Large intestine (tissue), 3 donors: ENCODE measurements at regions not wholly inside any gene's neighbourhood (a gene's known extent, or its start where the extent isn't known, plus 50 kb on each side); places are given as distances from the start of the nearest gene placed in this dataset.

Source experiments
- DNase-seq, 2 donors: peaks; one replicate each; pipeline versions ENCODE4 v3.0.0 to v3.0.0-alpha.2; 2013
- H3K27ac ChIP-seq: one replicate; pipeline ENCODE4 v1.5.1; 2013; ENCODE audit warnings: low read length
- H3K27me3 ChIP-seq: 2 replicates; pipeline ENCODE4 v1.6.1; 2013; ENCODE audit warnings: low read length; ENCODE audit not compliant: control insufficient read depth, insufficient read depth
- H3K36me3 ChIP-seq: 2 replicates; pipeline ENCODE4 v1.6.1; 2013; ENCODE audit warnings: low read length; ENCODE audit not compliant: control insufficient read depth, insufficient read depth
- H3K4me1 ChIP-seq: one replicate; pipeline ENCODE4 v1.6.1; 2013; ENCODE audit warnings: low read length; ENCODE audit not compliant: control insufficient read depth, insufficient read depth
- H3K4me3 ChIP-seq: one replicate; pipeline ENCODE4 v1.5.1; 2013; ENCODE audit warnings: low read length
- H3K9me3 ChIP-seq: one replicate; pipeline ENCODE4 v1.6.1; 2013; ENCODE audit warnings: mild to moderate bottlenecking, low read depth, low read length, moderate library complexity; ENCODE audit not compliant: control insufficient read depth
- WGBS: methylation state at CpG from one replicate; pipeline ENCODE4 v1.1.5; 2013; ENCODE audit warnings: low lambda C conversion rate; ENCODE audit not compliant: insufficient coverage; 5-methylcytosine and 5-hydroxymethylcytosine counted together

DNA sequence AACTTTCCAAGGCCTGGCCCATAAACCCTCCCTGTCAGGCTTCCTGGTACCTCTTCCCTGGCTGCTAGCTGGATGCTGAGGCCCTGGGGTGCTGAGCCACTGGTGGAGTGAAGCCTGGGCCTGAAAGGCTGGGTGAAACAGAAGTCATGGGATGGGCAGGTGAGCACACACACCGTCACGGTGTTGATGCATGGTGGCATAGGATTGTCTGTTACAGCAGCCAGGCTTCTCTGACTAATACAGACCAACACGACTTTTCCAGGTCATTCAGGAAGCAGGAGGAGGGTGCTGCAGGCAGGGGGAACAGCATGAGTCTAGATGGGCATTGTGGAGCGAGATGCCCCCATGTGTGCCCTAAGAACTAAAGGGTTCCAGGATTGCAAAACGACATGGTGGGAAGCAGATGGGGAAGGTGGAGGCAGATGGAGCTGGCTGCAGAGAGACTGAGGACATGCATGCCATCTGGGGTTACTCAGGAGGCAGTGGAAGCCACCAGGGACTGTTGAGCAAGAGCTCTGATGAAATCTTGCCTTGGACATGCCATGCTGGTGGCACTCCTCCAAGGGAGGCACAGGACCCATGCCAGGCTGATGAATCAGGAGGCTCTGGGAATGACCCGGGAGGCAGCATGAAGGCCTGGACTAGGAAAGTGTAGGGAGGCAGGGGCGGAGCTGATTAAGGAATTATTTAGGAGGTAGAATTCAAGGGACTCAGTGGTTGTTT, 480.9 kb downstream of the TSN start:
- Histone ChIP-seq H3K4me3 (no peak overlapping the region), H3K27ac (no peak overlapping the region), H3K36me3 (no peaks in the 10 kb centered on the region), H3K27me3 (no peaks in the 10 kb centered on the region), H3K4me1 (no peaks in the 10 kb centered on the region), H3K9me3 (no peaks in the 10 kb centered on the region)
- 100% methylated on average over 1 of the region's 7 CpGs for WGBS
- DNase-seq = no peak

DNA sequence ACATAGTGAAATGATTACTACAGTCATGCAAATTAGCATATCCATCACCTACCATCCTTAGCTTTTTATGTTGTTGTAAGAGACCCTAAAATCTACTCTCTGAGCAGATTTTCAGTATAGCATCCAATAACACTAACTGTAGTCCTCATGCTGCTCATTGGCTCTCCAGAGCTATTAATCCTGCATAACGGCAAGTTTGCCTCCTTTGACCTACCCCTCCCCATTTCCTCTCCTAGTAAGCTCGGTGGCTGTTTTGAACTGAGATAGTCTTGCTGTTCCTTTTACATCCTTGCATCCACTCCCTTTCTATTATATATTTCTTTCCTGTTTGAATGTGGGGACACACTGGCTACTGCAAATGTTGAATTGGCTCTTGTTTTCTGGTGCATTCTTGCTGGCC, 481.5 kb downstream of the TSN start:
- Histone ChIP-seq H3K9me3 (no peaks in the 10 kb centered on the region), H3K4me1 (no peaks in the 10 kb centered on the region), H3K27me3 (no peaks in the 10 kb centered on the region), H3K36me3 (no peaks in the 10 kb centered on the region), H3K27ac (no peak overlapping the region), H3K4me3 (no peak overlapping the region)
- no peak for DNase-seq
- WGBS = no CpG with 5 or more reads among the region's 2 CpGs

DNA sequence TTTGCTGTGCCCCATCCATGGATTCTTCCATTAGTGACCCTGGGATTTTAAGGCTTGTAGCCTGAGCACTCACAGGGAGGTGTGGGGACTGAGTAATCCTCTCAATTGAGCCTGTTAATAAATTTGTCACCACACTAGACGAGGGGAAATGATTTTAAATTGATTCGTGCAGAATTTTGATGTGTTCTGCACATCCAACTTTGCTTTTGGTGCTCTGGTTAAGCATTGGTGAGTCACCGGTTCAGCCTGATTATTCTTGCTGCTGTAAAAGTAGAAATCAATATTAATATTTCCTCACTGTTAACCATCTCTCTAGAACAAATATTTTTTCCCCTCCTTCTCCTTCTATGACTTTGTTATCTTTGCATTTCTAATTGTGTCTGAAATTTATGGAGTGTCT, 482.0 kb downstream of the TSN start:
- WGBS = no CpG with 5 or more reads among the region's 3 CpGs
- no peaks in the 10 kb centered on the region for H3K36me3 ChIP-seq
- H3K27ac ChIP-seq = no peak overlapping the region
- H3K4me3 ChIP-seq = no peak overlapping the region
- DNase-seq = no peak
- H3K27me3 ChIP-seq = no peaks in the 10 kb centered on the region
- H3K4me1 ChIP-seq = no peaks in the 10 kb centered on the region
- H3K9me3 ChIP-seq = no peaks in the 10 kb centered on the region

DNA sequence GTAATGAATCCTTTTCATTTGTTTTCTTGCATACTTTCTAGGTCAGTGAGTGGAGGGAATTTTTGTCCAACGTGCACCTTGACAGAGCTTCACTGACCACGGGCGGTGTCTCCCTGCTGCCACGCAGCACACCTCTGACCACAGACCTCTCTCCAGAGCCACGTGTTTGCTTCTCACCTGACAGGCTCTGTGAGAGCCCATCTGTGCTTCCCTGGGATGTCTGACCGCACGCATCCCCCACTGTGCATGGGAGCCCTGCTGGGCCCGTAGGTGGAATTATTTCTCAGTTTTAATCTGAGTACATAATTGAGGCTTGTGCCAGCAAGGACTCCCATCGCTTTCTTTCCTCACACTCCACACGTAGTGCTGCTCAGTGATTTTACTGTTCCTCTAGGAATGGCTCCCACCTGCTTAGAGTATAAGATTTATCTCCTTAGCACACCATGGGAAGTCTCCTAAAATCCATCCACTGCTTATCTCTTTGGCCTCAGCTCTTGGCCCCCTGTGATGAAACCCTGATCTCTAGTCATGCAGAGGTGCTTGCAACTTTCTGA, 482.6 kb downstream of the TSN start:
- WGBS = no CpG with 5 or more reads among the region's 10 CpGs
- no peak overlapping the region for H3K27ac ChIP-seq
- H3K9me3 ChIP-seq = no peaks in the 10 kb centered on the region
- no peaks in the 10 kb centered on the region for H3K4me1 ChIP-seq
- no peaks in the 10 kb centered on the region for H3K36me3 ChIP-seq
- no peak for DNase-seq
- H3K4me3 ChIP-seq = no peak overlapping the region
- no peaks in the 10 kb centered on the region for H3K27me3 ChIP-seq

DNA sequence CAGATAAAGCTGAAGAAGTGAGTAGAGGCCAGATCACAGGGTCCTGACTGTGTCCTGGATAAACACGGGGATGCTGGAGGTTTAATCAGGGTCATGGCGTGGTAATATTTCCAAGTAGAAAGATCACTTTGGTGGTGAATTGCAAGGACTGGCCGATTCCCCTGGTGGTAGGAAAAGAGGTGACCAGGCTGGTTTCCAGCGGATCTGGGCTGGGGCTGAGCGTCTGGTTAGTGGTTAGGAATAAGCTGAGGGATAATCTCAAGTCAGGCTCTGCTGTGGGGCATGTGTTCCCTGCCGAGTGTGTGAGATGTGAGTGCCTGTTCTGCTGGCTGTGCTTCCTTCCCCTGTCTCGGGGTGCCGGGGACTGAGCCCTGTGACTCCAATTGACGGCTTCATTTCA, 484.0 kb downstream of the TSN start:
- WGBS = no CpG with 5 or more reads among the region's 9 CpGs
- H3K36me3 ChIP-seq = no peaks in the 10 kb centered on the region
- H3K4me1 ChIP-seq = no peaks in the 10 kb centered on the region
- no peaks in the 10 kb centered on the region for H3K27me3 ChIP-seq
- H3K27ac ChIP-seq = no peak overlapping the region
- DNase-seq = no peak
- no peaks in the 10 kb centered on the region for H3K9me3 ChIP-seq
- no peak overlapping the region for H3K4me3 ChIP-seq

DNA sequence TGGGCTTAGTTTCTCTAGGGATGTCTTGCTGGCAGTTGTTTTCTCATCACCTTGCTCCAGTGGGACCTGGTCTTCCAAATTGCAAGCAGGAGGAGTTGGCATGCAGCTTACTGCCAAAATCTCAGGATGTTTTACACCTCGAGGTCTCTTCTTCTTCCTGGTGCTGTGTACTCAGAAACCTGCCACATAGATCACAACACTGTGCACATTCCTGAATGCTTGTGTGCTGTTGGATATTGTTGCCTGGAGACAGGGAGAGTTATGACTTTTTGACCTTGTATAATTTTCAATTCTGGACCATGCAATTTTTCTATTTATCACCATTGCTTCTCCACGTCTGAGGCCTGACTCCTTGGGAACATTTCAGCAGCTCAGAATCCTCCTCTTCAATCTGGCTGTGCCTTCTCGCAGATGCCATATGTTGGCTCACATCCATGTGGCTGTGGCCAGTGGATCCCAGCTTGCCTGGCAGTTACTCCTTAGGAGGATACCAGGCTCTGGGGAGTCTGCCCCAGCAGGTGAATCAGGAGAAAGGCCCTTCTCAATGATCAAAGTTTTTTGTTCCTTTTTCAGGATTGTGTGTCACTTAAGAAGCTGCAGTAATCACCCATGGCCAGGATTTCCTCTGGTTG, 489.3 kb downstream of the TSN start:
- Histone ChIP-seq H3K27ac (no peak overlapping the region), H3K36me3 (no peaks in the 10 kb centered on the region), H3K9me3 (no peaks in the 10 kb centered on the region), H3K27me3 (no peaks in the 10 kb centered on the region), H3K4me3 (no peak overlapping the region), H3K4me1 (no peaks in the 10 kb centered on the region)
- WGBS = 50% methylated on average over 1 of the region's 3 CpGs
- DNase-seq = no peak

DNA sequence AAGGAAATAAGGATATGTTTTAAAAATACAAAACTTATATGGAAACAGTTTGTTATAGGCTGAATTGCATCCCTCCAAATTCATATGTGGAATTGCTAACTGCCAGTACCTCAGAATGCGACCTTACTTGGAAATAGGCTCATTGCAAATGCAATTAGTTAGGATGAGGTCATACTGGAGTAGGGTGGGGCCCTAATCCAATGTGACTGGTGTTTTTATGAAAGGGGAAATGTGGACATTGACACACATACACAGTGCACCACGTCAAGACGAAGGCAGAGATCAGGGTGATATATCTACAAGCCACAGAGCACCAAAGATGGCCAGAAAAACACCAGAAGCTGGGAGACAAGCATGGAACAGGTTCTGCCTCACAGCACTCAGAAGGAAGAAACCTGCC, 494.2 kb downstream of the TSN start:
- no peak overlapping the region for H3K27ac ChIP-seq
- H3K9me3 ChIP-seq = no peaks in the 10 kb centered on the region
- H3K4me1 ChIP-seq = no peaks in the 10 kb centered on the region
- no peaks in the 10 kb centered on the region for H3K36me3 ChIP-seq
- no peak overlapping the region for H3K4me3 ChIP-seq
- H3K27me3 ChIP-seq = no peaks in the 10 kb centered on the region
- 60% methylated on average over 1 of the region's 3 CpGs for WGBS
- no peak for DNase-seq

DNA sequence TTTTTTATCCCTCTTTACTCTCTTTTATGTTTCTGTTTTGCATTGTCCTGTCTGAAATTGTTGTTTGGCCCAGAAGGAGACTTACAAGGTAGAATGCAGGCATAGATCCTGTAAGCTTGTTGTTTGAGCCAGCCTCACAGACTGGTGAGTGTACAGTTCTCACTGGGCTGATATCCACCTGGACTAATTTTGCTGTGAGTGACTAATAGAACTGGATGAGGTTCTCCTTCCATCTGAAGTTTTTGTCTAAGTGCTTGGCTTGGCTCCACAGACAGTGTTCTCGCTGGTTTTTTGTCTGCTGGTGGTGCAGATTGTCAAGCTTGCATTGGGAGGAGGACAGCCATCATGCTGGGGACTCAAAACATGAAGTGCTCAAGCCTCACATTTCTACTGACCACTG, 495.7 kb downstream of the TSN start:
- no peaks in the 10 kb centered on the region for H3K36me3 ChIP-seq
- no peak overlapping the region for H3K27ac ChIP-seq
- H3K4me3 ChIP-seq = no peak overlapping the region
- H3K4me1 ChIP-seq = no peaks in the 10 kb centered on the region
- H3K9me3 ChIP-seq = no peaks in the 10 kb centered on the region
- no peaks in the 10 kb centered on the region for H3K27me3 ChIP-seq
- DNase-seq = no peak
- WGBS = no CpG with 5 or more reads among the region's 1 CpG

DNA sequence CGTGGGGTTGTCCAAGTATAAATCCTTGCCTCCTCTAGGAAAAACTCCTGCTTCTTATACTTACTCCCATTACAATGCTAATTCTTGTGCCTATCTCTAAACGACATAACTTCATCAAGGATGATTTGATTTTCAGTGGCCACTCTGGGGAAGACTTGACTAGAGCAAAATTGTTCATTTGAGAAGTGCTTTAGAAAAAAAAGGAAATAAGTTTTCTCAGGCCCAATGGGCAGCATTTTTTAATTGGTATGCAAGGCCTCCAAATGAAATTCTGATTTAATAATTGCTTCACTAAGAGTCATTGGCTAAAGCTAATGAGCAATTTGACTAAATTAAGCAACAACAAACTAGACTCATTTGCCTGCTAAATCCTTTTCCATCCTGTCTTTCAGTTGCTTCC, 496.1 kb downstream of the TSN start:
- Histone ChIP-seq H3K27me3 (no peaks in the 10 kb centered on the region), H3K4me3 (no peak overlapping the region), H3K9me3 (no peaks in the 10 kb centered on the region), H3K27ac (no peak overlapping the region), H3K36me3 (no peaks in the 10 kb centered on the region), H3K4me1 (no peaks in the 10 kb centered on the region)
- WGBS = 100% methylated on average over 1 of the region's 2 CpGs
- no peak for DNase-seq

DNA sequence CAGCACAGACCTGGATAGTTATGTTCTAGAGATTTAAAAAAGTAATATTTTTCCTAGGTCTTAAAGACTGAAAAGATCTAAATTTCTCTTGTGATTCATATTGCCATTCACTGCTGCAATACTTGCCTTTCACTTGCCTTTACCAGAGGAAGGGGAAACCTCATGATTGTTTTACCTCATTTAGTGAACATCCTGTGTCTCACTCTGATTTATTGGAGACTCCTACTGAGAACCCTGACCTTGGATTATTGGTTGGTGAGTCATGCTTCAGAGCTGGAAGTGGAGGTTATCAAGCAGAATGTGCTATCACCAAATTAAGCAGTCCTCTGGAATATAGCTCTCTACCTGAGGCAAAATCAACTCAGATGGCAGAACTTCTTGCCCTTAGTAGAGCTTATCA, 500.5 kb downstream of the TSN start:
- H3K27ac ChIP-seq = no peak overlapping the region
- DNase-seq = no peak
- no peak overlapping the region for H3K4me3 ChIP-seq
- H3K9me3 ChIP-seq = no peaks in the 10 kb centered on the region
- no peaks in the 10 kb centered on the region for H3K36me3 ChIP-seq
- H3K27me3 ChIP-seq = no peaks in the 10 kb centered on the region
- no peaks in the 10 kb centered on the region for H3K4me1 ChIP-seq

DNA sequence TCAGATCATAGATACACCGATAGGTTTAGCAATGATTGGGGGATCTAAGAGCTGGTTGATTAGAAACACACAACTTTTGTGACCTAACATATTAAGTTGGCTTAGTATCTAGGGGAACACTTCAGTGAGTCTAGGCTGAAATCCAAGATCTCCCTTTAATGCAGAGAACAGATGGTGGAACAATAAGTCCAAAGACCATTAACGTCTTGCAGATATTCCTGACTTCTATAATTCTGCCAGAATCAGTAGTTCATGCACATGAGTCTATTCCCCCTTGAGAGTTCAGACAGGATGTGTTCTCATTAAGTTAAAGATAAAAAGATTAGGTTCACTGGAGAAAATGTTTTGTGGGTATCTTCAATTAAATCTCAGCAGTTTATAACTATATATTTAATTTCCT, 506.5 kb downstream of the TSN start:
- no CpG with 5 or more reads among the region's 2 CpGs for WGBS

More for the DNA sequence above, 506.5 kb downstream of the TSN start:
- no peak for DNase-seq
- H3K4me1 ChIP-seq = no peaks in the 10 kb centered on the region
- H3K9me3 ChIP-seq = no peaks in the 10 kb centered on the region
- H3K4me3 ChIP-seq = no peak overlapping the region
- no peaks in the 10 kb centered on the region for H3K27me3 ChIP-seq
- no peak overlapping the region for H3K27ac ChIP-seq
- H3K36me3 ChIP-seq = no peaks in the 10 kb centered on the region
